ENCODE measurements at regions not wholly inside any gene's neighbourhood (a gene's known extent, or its start where the extent isn't known, plus 50 kb on each side); places are given as distances from the start of the nearest gene placed in this dataset.

DNA sequence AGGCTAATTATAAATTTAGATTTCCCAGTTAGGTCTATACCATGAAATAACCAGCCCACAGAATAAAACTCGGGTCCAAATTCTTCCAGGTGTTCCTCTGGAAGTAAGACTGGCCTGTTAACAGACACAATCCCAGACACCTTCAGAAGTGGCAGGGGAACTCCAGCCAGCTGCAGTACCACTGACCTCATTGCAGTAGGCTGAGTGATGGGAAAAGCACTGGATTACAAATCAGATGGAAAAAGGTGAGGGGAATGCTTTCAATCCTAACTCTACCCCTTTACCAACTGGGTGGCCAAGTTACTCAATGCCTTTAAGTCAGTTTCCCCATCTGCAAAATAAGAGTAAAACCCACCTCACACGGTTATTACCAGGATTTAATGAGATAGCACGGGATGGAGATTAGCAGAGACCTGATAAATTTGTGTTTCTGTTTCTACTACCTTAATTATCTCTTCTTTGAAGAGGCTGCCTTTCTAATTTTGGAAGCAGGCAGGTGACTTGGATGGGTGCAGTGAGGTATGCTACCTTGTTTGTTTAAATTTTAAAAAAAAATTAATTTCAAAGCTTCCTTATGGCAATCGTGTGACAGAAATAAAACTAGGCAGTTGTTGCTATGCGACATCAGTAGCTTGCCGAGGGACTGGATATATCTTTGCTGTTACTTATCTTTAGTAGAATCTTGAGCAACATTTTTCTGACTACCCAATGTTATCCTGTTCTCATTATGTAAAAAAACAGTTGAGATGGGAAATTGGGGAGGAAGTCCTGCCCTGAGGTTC is 167.3 kb upstream of the GRIN2B start:
- TF ChIP-seq, protein P1, sequence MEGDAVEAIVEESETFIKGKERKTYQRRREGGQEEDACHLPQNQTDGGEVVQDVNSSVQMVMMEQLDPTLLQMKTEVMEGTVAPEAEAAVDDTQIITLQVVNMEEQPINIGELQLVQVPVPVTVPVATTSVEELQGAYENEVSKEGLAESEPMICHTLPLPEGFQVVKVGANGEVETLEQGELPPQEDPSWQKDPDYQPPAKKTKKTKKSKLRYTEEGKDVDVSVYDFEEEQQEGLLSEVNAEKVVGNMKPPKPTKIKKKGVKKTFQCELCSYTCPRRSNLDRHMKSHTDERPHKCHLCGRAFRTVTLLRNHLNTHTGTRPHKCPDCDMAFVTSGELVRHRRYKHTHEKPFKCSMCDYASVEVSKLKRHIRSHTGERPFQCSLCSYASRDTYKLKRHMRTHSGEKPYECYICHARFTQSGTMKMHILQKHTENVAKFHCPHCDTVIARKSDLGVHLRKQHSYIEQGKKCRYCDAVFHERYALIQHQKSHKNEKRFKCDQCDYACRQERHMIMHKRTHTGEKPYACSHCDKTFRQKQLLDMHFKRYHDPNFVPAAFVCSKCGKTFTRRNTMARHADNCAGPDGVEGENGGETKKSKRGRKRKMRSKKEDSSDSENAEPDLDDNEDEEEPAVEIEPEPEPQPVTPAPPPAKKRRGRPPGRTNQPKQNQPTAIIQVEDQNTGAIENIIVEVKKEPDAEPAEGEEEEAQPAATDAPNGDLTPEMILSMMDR (IDR thresholded peaks at IDR 0.05; ENCODE audit: borderline replicate concordance, insufficient read depth, low read depth, low read length) = no peak
- H3K4me3 ChIP-seq (ENCODE audit: low read depth, low read length) = no peak overlapping the region

DNA sequence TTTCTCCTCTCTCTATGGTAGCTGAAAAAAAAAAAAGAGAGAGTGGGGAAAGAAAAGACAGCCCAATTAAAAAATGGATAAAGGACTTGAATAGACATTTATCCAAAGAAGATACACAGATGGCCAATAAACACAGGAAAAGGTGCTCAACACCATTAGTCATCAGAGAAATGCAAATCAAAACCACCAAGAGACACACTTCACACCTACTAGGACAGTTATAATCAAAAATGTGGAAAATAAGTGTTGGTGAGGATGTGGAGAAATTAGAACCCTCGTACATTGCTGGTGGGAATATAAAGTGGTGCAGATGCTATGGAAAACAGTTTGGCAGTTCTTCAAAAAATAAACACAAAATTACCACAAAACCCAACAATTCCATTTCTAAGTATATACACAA is 172.4 kb upstream of the GRIN2B start:
- TF ChIP-seq, protein P1 (IDR thresholded peaks at IDR 0.05; ENCODE audit: borderline replicate concordance, insufficient read depth, low read depth, low read length) = no peak

GRCh38 chr12:14156606-14157005 is 175.2 kb upstream of the GRIN2B start:
- no peak overlapping the region for H3K4me3 ChIP-seq (ENCODE audit: low read depth, low read length)

More for the DNA sequence above, 172.4 kb upstream of the GRIN2B start:
- no peak overlapping the region for H3K4me3 ChIP-seq (ENCODE audit: low read depth, low read length)

GRCh38 chr12:14157088-14157747 is 175.8 kb upstream of the GRIN2B start:
- no peak overlapping the region for H3K4me3 ChIP-seq (ENCODE audit: low read depth, low read length)
- TF ChIP-seq, protein P1 (IDR thresholded peaks at IDR 0.05; ENCODE audit: borderline replicate concordance, insufficient read depth, low read depth, low read length) = no peak

More at GRCh38 chr12:14156606-14157005, 175.2 kb upstream of the GRIN2B start:
- TF ChIP-seq, protein P1 (IDR thresholded peaks at IDR 0.05; ENCODE audit: borderline replicate concordance, insufficient read depth, low read depth, low read length) = no peak

DNA sequence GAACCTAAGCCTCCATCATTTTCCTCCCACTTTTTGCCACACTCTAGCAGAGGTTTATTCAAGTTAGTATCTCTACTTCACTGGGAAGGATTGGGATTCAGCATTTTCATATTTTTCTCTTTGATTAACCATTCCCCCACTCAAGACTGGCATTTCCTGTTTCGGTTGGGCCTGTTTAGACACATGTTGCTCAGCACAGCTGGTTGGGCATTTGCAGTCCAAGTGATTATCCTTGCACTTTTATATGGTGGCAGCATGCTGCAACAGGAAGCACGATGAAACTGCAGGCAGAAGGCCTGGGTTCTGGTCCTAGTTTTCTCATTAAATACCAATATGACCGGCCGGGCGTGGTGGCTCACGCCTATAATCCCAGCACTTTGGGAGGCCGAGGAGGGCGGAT is 182.9 kb upstream of the GRIN2B start:
- TF ChIP-seq, protein P1 (IDR thresholded peaks at IDR 0.05; ENCODE audit: borderline replicate concordance, insufficient read depth, low read depth, low read length) = no peak
- H3K4me3 ChIP-seq (ENCODE audit: low read depth, low read length) = no peak overlapping the region

DNA sequence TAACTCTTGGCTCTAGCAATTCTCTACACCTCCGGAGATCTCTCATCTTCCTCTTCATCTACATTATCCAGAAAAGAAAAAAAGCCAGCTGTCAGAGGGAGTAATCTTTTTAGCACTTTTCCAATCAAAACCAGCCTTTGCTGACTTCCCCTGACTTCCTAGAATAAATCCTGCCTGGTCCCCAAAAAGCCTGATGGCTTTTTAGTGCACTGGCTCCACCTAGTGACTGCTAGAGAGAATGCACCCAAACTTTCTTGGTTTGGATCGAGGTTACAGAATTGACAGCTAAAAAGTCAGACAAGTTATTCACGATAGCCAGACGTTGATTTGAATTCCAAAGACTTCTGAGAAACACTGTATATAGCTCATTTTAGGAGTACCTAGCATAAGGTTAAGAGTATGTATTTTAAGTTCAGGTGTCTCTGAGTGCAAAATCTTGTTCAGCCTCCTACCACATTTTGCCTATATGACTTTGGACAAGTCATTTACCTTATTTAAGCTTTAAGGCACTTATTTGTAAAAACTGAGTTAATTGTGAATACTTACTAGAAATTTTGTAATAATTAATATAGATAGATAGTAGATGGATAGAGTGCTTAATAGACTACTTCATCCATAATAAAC is 185.7 kb upstream of the GRIN2B start:
- TF ChIP-seq, protein P1 (IDR thresholded peaks at IDR 0.05; ENCODE audit: borderline replicate concordance, insufficient read depth, low read depth, low read length) = peak; percentile 79; the same call in 1 of the 2 replicates
- no peak overlapping the region for H3K4me3 ChIP-seq (ENCODE audit: low read depth, low read length)
